HFF-Myc (cell line): ENCODE measurements at regions not wholly inside any gene's neighbourhood (a gene's known extent, or its start where the extent isn't known, plus 50 kb on each side); places are given as distances from the start of the nearest gene placed in this dataset.

Source experiments
- DNase-seq: peaks from one replicate; pipeline ENCODE4 v3.0.0-alpha.2; 2011; ENCODE audit warnings: low read depth; ENCODE audit errors: extremely low read depth
- H3K4me3 ChIP-seq: replicated peaks from 2 replicates; pipeline ENCODE4 v1.5.1; 2011; ENCODE audit warnings: low read depth, mild to moderate bottlenecking, control low read depth, low read length
- CTCF ChIP-seq: IDR thresholded peaks from 2 replicates; pipeline ENCODE4 v1.5.1; 2012; ENCODE audit warnings: mild to moderate bottlenecking, low read depth, low read length, control low read depth; ENCODE audit errors: missing control alignments

GRCh38 chr5:4665911-4666310, 474.2 kb upstream of the ADAMTS16 start:
- H3K4me3 ChIP-seq = no peak overlapping the region
- TF ChIP-seq CTCF = no peak
- DNase-seq = no peak

GRCh38 chr5:4674166-4674565, 466.0 kb upstream of the ADAMTS16 start:
- no peak for DNase-seq
- TF ChIP-seq CTCF = no peak
- H3K4me3 ChIP-seq = no peak overlapping the region

- no peak overlapping the region for H3K4me3 ChIP-seq
- no peak for DNase-seq
- no peak for TF ChIP-seq CTCF
These were observed 463.2 kb upstream of the ADAMTS16 start for GRCh38 chr5:4676934-4677333.

GRCh38 chr5:4684946-4685345, 455.2 kb upstream of the ADAMTS16 start:
- TF ChIP-seq CTCF = no peak
- no peak for DNase-seq
- no peak overlapping the region for H3K4me3 ChIP-seq

- TF ChIP-seq CTCF = no peak
- DNase-seq = no peak
- H3K4me3 ChIP-seq = no peak overlapping the region
These were observed 441.5 kb upstream of the ADAMTS16 start for GRCh38 chr5:4698596-4698995.

GRCh38 chr5:4699592-4699991, 440.5 kb upstream of the ADAMTS16 start:
- TF ChIP-seq CTCF = no peak
- DNase-seq = no peak
- no peak overlapping the region for H3K4me3 ChIP-seq

GRCh38 chr5:4700069-4700468, 440.1 kb upstream of the ADAMTS16 start:
- no peak overlapping the region for H3K4me3 ChIP-seq
- DNase-seq = no peak
- no peak for TF ChIP-seq CTCF
